OCI-LY3 (cell line): ENCODE measurements at regions not wholly inside any gene's neighbourhood (a gene's known extent, or its start where the extent isn't known, plus 50 kb on each side); places are given as distances from the start of the nearest gene placed in this dataset.

ENCODE experiments used
- H2AFZ ChIP-seq: fragments of 200-600, 300-600 bp; shearing (Covaris generic); 2 replicates; pipeline ENCODE4 v1.6.0; 2014; ENCODE audit warnings: antibody characterized with exemption, low read depth, low read length
- H3K27ac ChIP-seq: fragments of 200-600, 300-600 bp; sonication (generic); 2 replicates; pipeline ENCODE4 v1.5.1; 2014; ENCODE audit warnings: mild to moderate bottlenecking, low read length, moderate library complexity, mixed read lengths
- H3K27me3 ChIP-seq: fragments of 200-600, 300-600 bp; sonication (generic); 2 replicates; pipeline ENCODE4 v1.6.1; 2014; ENCODE audit warnings: low read depth, low read length, mixed read lengths
- H3K36me3 ChIP-seq: fragments of 200-600, 300-600 bp; sonication (generic); replicated peaks from 2 replicates; pipeline ENCODE3; 2014; ENCODE audit warnings: low read depth, low read length, mixed read lengths
- H3K4me1 ChIP-seq: fragments of 300-600, 200-600 bp; sonication (generic); 2 replicates; pipeline ENCODE4 v1.6.1; 2014; ENCODE audit warnings: low read length, mixed read lengths
- H3K4me2 ChIP-seq: fragments of 200-600, 300-600 bp; sonication (generic); 2 replicates; pipeline ENCODE4 v1.6.1; 2014; ENCODE audit warnings: low read length, mixed read lengths
- H3K4me3 ChIP-seq: fragments of 300-600, 200-600 bp; sonication (generic); 2 replicates; pipeline ENCODE4 v1.5.1; 2014; ENCODE audit warnings: antibody characterized with exemption, mild to moderate bottlenecking, low read length, moderate library complexity
- H3K79me2 ChIP-seq: fragments of 300-600, 200-600 bp; shearing (Covaris generic); 2 replicates; pipeline ENCODE4 v1.6.1; 2014; ENCODE audit warnings: mild to moderate bottlenecking, low read length, mixed read lengths
- H3K9ac ChIP-seq: fragments of 300-600, 200-600 bp; shearing (Covaris generic); 2 replicates; pipeline ENCODE4 v1.6.0; 2014; ENCODE audit warnings: mild to moderate bottlenecking, low read length, moderate library complexity
- H3K9me3 ChIP-seq: fragments of 200-600, 300-600 bp; shearing (Covaris generic); 2 replicates; pipeline ENCODE4 v1.6.1; 2014; ENCODE audit warnings: low read length, mixed read lengths; ENCODE audit not compliant: insufficient read depth
- H4K20me1 ChIP-seq: fragments of 200-600, 300-600 bp; sonication (generic); 2 replicates; pipeline ENCODE4 v1.6.1; 2016; ENCODE audit warnings: low read length, mixed read lengths; ENCODE audit not compliant: insufficient read depth
- CTCF ChIP-seq: fragments of 200-600, 300-600 bp; sonication (generic); IDR thresholded peaks from 2 replicates; pipeline ENCODE4 v1.5.1; 2014; ENCODE audit warnings: antibody characterized with exemption, low read length, low read depth
- EZH2phosphoT487 ChIP-seq: fragments of 200-600 bp; shearing (Covaris generic); IDR thresholded peaks from 2 replicates; pipeline ENCODE4 v1.6.1; 2018; ENCODE audit warnings: antibody characterized with exemption, mixed run types, low read depth

- no peak for TF ChIP-seq EZH2phosphoT487
- no peak for TF ChIP-seq CTCF
Measured at GRCh38 chr2:16121231-16121985, 181.1 kb downstream of the MYCN start.

GRCh38 chr2:16120591-16121180 lies 180.3 kb downstream of the MYCN start:
- Histone ChIP-seq H3K4me1 (no peaks in the 10 kb centered on the region), H3K9ac (no peak overlapping the region), H3K4me2 (no peak overlapping the region), H3K27me3 (no peaks in the 10 kb centered on the region), H3K36me3 (no peaks in the 10 kb centered on the region), H3K27ac (no peak overlapping the region), H4K20me1 (no peaks in the 10 kb centered on the region), H2AFZ (no peak overlapping the region), H3K79me2 (no peaks in the 10 kb centered on the region), H3K4me3 (no peak overlapping the region), H3K9me3 (no peaks in the 10 kb centered on the region)
- TF ChIP-seq CTCF (no peak), EZH2phosphoT487 (no peak)

More at GRCh38 chr2:16121231-16121985, 181.1 kb downstream of the MYCN start:
- no peaks in the 10 kb centered on the region for H3K27me3 ChIP-seq
- no peaks in the 10 kb centered on the region for H3K36me3 ChIP-seq
- no peaks in the 10 kb centered on the region for H4K20me1 ChIP-seq
- no peak overlapping the region for H3K4me2 ChIP-seq
- H3K27ac ChIP-seq, result no peak overlapping the region
- H3K9me3 ChIP-seq, result no peaks in the 10 kb centered on the region
- H3K79me2 ChIP-seq, result no peaks in the 10 kb centered on the region
- H3K4me1 ChIP-seq, result no peaks in the 10 kb centered on the region
- H3K9ac ChIP-seq, result no peak overlapping the region
- H2AFZ ChIP-seq, result no peak overlapping the region
- no peak overlapping the region for H3K4me3 ChIP-seq

- H3K79me2 ChIP-seq, result no peaks in the 10 kb centered on the region
- H2AFZ ChIP-seq, result no peak overlapping the region
- H3K27me3 ChIP-seq, result no peaks in the 10 kb centered on the region
- no peak for TF ChIP-seq CTCF
- no peak for TF ChIP-seq EZH2phosphoT487
- H3K4me3 ChIP-seq, result no peak overlapping the region
- H3K9ac ChIP-seq, result no peak overlapping the region
- H3K27ac ChIP-seq, result no peak overlapping the region
- no peaks in the 10 kb centered on the region for H3K4me1 ChIP-seq
- no peak overlapping the region for H3K4me2 ChIP-seq
- no peaks in the 10 kb centered on the region for H3K36me3 ChIP-seq
- H3K9me3 ChIP-seq, result no peaks in the 10 kb centered on the region
- H4K20me1 ChIP-seq, result no peaks in the 10 kb centered on the region
Measured at GRCh38 chr2:16119741-16120140, 179.4 kb downstream of the MYCN start.

GRCh38 chr2:16118611-16119590 lies 178.6 kb downstream of the MYCN start:
- Histone ChIP-seq H3K9ac (no peak overlapping the region), H3K4me2 (no peak overlapping the region), H4K20me1 (no peaks in the 10 kb centered on the region), H3K79me2 (no peaks in the 10 kb centered on the region), H3K4me1 (no peaks in the 10 kb centered on the region), H2AFZ (no peak overlapping the region), H3K27me3 (no peaks in the 10 kb centered on the region), H3K9me3 (no peaks in the 10 kb centered on the region), H3K27ac (no peak overlapping the region), H3K36me3 (no peaks in the 10 kb centered on the region), H3K4me3 (no peak overlapping the region)
- TF ChIP-seq EZH2phosphoT487 (no peak), CTCF (no peak)
